ENCODE measurements at regions not wholly inside any gene's neighbourhood (a gene's known extent, or its start where the extent isn't known, plus 50 kb on each side); places are given as distances from the start of the nearest gene placed in this dataset.

DNA sequence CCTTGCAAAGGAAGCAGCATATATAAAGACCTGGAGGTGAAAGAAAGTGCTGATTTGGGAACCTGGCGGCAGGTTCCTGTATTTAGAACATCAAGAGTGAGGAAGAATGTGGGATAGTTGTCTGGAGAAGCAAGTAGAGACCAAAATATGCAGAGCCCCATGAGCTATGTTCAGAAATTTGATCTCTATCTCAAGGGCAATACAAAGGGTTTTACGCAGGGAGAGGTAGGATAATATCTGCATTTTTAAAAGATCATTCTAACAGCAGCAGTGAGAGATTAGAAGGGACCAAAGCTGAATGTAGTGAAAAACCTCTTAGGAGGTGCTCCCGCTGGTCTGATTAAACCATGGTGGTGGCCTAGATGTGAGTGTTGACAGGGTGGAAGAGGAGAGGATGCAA is 453.9 kb upstream of the PKN2 start:
- DNase-seq (ENCODE audit: low read depth) = no peak
- no peak overlapping the region for H3K4me3 ChIP-seq (ENCODE audit: low read depth, low read length)
- TF ChIP-seq, protein P1, sequence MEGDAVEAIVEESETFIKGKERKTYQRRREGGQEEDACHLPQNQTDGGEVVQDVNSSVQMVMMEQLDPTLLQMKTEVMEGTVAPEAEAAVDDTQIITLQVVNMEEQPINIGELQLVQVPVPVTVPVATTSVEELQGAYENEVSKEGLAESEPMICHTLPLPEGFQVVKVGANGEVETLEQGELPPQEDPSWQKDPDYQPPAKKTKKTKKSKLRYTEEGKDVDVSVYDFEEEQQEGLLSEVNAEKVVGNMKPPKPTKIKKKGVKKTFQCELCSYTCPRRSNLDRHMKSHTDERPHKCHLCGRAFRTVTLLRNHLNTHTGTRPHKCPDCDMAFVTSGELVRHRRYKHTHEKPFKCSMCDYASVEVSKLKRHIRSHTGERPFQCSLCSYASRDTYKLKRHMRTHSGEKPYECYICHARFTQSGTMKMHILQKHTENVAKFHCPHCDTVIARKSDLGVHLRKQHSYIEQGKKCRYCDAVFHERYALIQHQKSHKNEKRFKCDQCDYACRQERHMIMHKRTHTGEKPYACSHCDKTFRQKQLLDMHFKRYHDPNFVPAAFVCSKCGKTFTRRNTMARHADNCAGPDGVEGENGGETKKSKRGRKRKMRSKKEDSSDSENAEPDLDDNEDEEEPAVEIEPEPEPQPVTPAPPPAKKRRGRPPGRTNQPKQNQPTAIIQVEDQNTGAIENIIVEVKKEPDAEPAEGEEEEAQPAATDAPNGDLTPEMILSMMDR (IDR thresholded peaks at IDR 0.05; ENCODE audit: insufficient read depth, low read length, poor library complexity, severe bottlenecking) = no peak
- H3K27me3 ChIP-seq (ENCODE audit: control insufficient read depth, insufficient read depth, low read length) = no peaks in the 10 kb centered on the region
- no peaks in the 10 kb centered on the region for H3K36me3 ChIP-seq (ENCODE audit: control insufficient read depth, insufficient read depth, low read length)

DNA sequence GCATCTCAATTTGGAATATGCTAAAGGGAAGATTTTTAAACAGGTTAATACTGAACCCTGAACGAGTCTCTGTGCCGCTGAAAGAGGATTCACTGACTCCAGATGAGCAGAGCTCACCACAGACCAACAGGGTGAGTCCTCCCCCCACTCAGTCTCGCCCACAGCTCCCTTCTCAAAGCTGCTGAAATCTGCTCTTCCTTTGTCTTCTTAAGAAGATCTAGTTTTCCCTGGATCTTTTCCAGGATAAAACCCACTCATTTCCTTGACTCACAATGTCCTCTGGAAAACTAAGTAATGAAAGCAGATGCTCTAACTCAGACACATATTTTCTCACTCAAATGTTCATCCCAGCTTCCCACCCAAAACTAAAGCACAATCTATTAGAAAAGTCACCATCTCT is 447.0 kb upstream of the PKN2 start:
- DNase-seq (ENCODE audit: low read depth) = peak; percentile 9
- no peaks in the 10 kb centered on the region for H3K27me3 ChIP-seq (ENCODE audit: control insufficient read depth, insufficient read depth, low read length)
- no peaks in the 10 kb centered on the region for H3K36me3 ChIP-seq (ENCODE audit: control insufficient read depth, insufficient read depth, low read length)
- TF ChIP-seq, protein P1 (IDR thresholded peaks at IDR 0.05; ENCODE audit: insufficient read depth, low read length, poor library complexity, severe bottlenecking) = no peak
- no peak overlapping the region for H3K4me3 ChIP-seq (ENCODE audit: low read depth, low read length)

DNA sequence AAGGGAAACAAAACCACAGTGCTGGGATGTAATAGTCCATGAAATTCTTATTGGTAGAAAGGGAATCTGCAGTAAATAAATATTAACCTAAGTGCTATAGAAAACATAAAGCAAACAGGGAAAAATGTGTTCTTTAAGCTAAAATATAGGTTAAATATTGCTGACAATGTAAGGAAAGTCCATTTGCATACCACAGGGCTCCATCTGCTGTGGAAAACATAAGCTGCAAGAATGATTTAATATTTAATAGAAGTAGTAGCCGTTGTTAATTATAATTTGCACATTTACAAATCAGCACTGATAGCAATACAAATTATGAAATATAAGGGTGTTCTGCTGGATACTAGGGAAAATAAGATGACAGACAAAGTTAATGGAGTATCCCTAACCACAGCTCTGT is 444.9 kb upstream of the PKN2 start:
- TF ChIP-seq, protein P1 (IDR thresholded peaks at IDR 0.05; ENCODE audit: insufficient read depth, low read length, poor library complexity, severe bottlenecking) = no peak
- no peak overlapping the region for H3K4me3 ChIP-seq (ENCODE audit: low read depth, low read length)
- H3K27me3 ChIP-seq (ENCODE audit: control insufficient read depth, insufficient read depth, low read length) = no peaks in the 10 kb centered on the region
- H3K36me3 ChIP-seq (ENCODE audit: control insufficient read depth, insufficient read depth, low read length) = no peaks in the 10 kb centered on the region
- DNase-seq (ENCODE audit: low read depth) = no peak

DNA sequence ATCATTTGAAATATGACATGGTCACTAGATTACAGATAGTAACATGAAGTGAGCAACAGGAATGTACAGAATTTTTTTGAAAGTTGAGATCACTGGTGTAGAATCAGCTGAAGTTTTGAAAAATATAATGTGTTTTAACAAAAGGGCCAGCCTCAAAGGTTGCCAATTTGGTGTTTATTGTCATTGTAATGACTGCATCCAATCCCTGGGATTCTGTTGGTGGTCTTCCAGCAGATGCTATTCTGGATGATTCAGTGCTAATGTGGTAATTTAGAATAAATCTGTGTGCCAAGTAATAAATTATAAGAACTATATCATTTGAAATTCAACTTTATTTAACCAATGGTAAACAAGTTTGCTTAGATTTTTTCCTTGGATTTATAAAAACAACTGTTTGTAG is 436.4 kb upstream of the PKN2 start:
- H3K36me3 ChIP-seq (ENCODE audit: control insufficient read depth, insufficient read depth, low read length) = no peaks in the 10 kb centered on the region
- H3K4me3 ChIP-seq (ENCODE audit: low read depth, low read length) = no peak overlapping the region
- no peaks in the 10 kb centered on the region for H3K27me3 ChIP-seq (ENCODE audit: control insufficient read depth, insufficient read depth, low read length)
- DNase-seq (ENCODE audit: low read depth) = no peak
- TF ChIP-seq, protein P1 (IDR thresholded peaks at IDR 0.05; ENCODE audit: insufficient read depth, low read length, poor library complexity, severe bottlenecking) = no peak

DNA sequence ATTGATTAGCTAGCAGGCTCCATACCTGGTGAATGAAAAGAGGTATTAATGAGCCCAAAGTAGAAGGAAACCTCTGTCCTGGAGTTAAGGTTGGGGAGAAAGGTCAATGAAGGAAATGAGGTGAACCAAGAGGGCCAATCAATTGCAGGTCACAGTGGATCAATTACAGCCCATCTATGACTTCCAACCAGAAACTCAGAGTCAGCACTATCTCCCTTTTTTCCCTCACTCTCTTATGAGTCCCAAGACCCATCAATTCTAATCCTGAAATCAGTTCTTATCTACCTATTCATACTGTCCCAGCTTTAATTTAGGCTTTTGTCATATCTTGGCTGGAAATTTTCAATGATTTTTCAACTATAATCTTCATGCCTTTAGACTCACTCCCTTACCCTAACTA is 433.2 kb upstream of the PKN2 start:
- no peaks in the 10 kb centered on the region for H3K36me3 ChIP-seq (ENCODE audit: control insufficient read depth, insufficient read depth, low read length)
- no peaks in the 10 kb centered on the region for H3K27me3 ChIP-seq (ENCODE audit: control insufficient read depth, insufficient read depth, low read length)
- no peak overlapping the region for H3K4me3 ChIP-seq (ENCODE audit: low read depth, low read length)
- no peak for DNase-seq (ENCODE audit: low read depth)
- TF ChIP-seq, protein P1 (IDR thresholded peaks at IDR 0.05; ENCODE audit: insufficient read depth, low read length, poor library complexity, severe bottlenecking) = no peak

DNA sequence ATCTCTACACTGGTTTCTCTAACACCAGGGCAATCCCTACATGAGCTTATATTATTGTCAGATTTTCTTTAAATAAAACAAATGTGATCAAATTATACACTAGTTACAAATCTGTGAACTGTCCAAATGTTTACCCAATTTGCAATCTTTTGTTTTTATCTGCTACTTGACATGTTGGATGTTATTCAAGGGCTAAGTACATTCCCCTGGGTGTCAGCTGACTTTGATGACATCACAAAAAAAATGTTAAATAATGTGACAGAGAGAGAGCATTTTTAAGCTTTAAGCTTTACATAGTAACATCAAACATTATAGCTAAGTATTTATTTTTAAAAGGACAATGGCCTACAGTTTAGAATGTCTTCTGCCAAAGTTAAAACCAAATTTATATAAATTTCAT is 431.3 kb upstream of the PKN2 start:
- TF ChIP-seq, protein P1 (IDR thresholded peaks at IDR 0.05; ENCODE audit: insufficient read depth, low read length, poor library complexity, severe bottlenecking) = no peak
- Histone ChIP-seq H3K27me3 (ENCODE audit: control insufficient read depth, insufficient read depth, low read length) (no peaks in the 10 kb centered on the region), H3K4me3 (ENCODE audit: low read depth, low read length) (no peak overlapping the region), H3K36me3 (ENCODE audit: control insufficient read depth, insufficient read depth, low read length) (no peaks in the 10 kb centered on the region)
- DNase-seq (ENCODE audit: low read depth) = no peak
